Psoas muscle (tissue), 7 donors: ENCODE measurements at regions not wholly inside any gene's neighbourhood (a gene's known extent, or its start where the extent isn't known, plus 50 kb on each side); places are given as distances from the start of the nearest gene placed in this dataset.

Experiments
- ATAC-seq, 4 donors: fragments of 200-7000 bp; cut with Tn5 transposase; one replicate each; pipeline ENCODE4 v1.9.1; 2020; ENCODE audit warnings: moderate library complexity in 3 of 4, mild to moderate bottlenecking in 2 of 4
- DNase-seq, 2 donors: peaks; one replicate each; pipeline ENCODE4 v3.0.0-alpha.2; 2020
- H3K27ac ChIP-seq: fragments of 200-600 bp; one replicate; pipeline ENCODE4 v1.8.0; 2022
- H3K27me3 ChIP-seq, 3 donors: fragments of 200-600 bp in 1 of 3; one replicate each; pipeline versions ENCODE4 v1.6.1 to v1.8.0; 2013 to 2022; ENCODE audit warnings: low read length in 2 of 3, mild to moderate bottlenecking in 2 of 3, moderate library complexity in 1 of 3; ENCODE audit not compliant: insufficient read depth in 3 of 3
- H3K36me3 ChIP-seq, 2 donors: fragments of 200-600 bp in 1 of 2; one replicate each; pipeline versions ENCODE4 v1.6.1 to v1.8.0; 2013 to 2022; ENCODE audit warnings: low read depth in 1 of 2, mild to moderate bottlenecking in 1 of 2, moderate library complexity in 1 of 2; ENCODE audit not compliant: insufficient read depth in 1 of 2
- H3K4me1 ChIP-seq: fragments of 200-600 bp; one replicate; pipeline ENCODE4 v1.8.0; 2022
- H3K4me3 ChIP-seq: fragments of 200-600 bp; one replicate; pipeline ENCODE4 v1.8.0; 2022; ENCODE audit warnings: mild to moderate bottlenecking
- H3K9me3 ChIP-seq: fragments of 200-600 bp; one replicate; pipeline ENCODE4 v1.8.0; 2022
- WGBS, 3 donors: extraction: QIAGEN DNeasy Blood & Tissue Kit; methylation state at CpG; one replicate each; pipeline versions ENCODE4 v1.1.6 to v1.1.7; 2013; 5-methylcytosine and 5-hydroxymethylcytosine counted together
- intact Hi-C, 2 donors: fragments of 100-400 bp; cut with DNase I; formaldehyde crosslinking; loops; one replicate each; pipeline versions ENCODE4 v1.11.0 to v1.14.2; 2022
- TF ChIP-seq, protein P1 (sequence below): fragments of 200-600 bp; IDR thresholded peaks from one replicate; pipeline ENCODE4 v1.8.0; 2022; ENCODE audit warnings: antibody characterized with exemption
- donor health status: healthy with polysubstance abuse.
- donor health status: DM: no; HTN: no; CAD: no; lungs with moderate emphysema.
- donor health status: Bipolar disorder and iron deficiency.
- donor health status: healthy.
- donor health status: DM: yes; HTN: yes; CAD: no.
- donor health status: DM: no; HTN: no; CAD: no.
- donor health status: DM: yes; HTN: yes; CAD: no.

DNA sequence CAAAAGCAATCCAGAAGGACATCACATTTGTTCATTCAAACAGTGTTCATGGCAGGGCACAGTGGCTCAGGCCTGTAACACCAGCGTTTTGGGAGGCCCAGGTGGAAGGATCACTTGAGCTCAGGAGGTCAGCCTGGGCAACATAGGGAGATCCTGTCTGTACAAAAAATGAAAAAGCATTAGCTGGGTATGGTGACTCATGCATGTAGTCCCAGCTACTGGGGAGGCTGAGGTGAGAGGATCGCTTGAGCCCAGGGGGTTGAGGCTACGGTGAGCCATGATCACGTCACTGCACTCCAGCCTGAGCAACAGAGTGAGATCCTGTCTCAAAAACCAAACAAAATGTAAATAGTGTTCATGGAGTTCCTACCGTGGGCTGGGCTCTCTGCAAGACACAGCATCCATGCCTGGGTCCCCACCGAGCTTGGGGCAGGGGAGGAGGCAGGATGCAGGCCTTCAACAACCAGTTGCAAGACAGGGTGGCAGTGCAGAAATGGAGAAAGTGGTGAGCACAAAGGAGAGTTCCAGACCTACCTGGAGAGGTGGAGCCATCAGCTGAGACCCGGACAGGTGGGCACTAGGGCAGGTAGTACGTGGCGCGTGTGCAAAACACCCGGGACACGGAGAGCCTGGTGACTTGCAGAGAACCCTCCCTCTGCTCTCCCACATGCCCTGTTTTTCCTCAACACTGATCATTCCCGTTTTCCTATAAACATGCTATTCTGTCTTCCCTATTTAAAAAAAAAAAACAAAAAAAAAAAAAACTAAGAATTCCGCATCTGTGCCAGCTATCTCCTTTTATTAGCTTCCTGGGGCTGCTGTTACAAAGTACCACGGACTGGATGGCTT, 138.9 kb downstream of the TOMM20 start:
- DNase-seq (no peak), ATAC-seq (no peak)
- 93 to 95% (median 93%) methylated on average over 15 of the region's 15 CpGs for WGBS, 3 donors
- no peaks in the 10 kb centered on the region for H3K27me3 ChIP-seq
- intact Hi-C loops: loop anchor here (10.0 kb wide), 2 partner anchors 265 to 495 kb away; no protein-coding TSS in a partner anchor
- H3K4me3 ChIP-seq: no peak overlapping the region
- no peaks in the 10 kb centered on the region for H3K9me3 ChIP-seq
- TF ChIP-seq, protein P1, sequence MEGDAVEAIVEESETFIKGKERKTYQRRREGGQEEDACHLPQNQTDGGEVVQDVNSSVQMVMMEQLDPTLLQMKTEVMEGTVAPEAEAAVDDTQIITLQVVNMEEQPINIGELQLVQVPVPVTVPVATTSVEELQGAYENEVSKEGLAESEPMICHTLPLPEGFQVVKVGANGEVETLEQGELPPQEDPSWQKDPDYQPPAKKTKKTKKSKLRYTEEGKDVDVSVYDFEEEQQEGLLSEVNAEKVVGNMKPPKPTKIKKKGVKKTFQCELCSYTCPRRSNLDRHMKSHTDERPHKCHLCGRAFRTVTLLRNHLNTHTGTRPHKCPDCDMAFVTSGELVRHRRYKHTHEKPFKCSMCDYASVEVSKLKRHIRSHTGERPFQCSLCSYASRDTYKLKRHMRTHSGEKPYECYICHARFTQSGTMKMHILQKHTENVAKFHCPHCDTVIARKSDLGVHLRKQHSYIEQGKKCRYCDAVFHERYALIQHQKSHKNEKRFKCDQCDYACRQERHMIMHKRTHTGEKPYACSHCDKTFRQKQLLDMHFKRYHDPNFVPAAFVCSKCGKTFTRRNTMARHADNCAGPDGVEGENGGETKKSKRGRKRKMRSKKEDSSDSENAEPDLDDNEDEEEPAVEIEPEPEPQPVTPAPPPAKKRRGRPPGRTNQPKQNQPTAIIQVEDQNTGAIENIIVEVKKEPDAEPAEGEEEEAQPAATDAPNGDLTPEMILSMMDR: no peak
- H3K4me1 ChIP-seq: peaks cover 16% of the 10 kb centered on the region
- no peak overlapping the region for H3K27ac ChIP-seq
- no peaks in the 10 kb centered on the region for H3K36me3 ChIP-seq

DNA sequence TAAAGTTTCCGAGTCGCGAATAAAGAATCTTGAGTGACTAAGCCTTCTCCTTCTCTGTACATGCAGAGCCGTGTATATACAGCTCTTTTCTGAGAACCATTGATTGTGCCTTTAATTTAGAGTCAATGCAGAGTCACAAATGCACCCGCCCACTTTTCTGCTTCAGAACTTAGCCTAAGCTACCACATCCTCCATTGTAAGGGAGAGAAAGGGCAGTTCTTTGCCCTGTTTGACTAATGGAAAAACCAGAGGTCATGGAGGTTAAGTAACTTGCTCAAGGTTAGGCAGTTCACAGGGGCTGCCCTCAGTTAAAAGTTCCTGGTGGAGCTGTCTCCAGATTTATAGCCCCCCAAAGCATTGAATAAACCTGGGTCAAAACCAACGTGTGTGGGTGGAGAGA, 139.6 kb downstream of the TOMM20 start:
- 91 to 95% (median 94%) methylated on average over 6 of the region's 6 CpGs for WGBS, 3 donors
- intact Hi-C loops: loop anchor here in 1 of 2 donors (10.0 kb wide), 1 partner anchor 264 kb away; no protein-coding TSS in a partner anchor
- DNase-seq (no peak), ATAC-seq (no peak)
- no peaks in the 10 kb centered on the region for H3K36me3 ChIP-seq
- H3K27me3 ChIP-seq: no peaks in the 10 kb centered on the region
- TF ChIP-seq, protein P1: no peak
- peaks cover 16% of the 10 kb centered on the region for H3K4me1 ChIP-seq
- no peaks in the 10 kb centered on the region for H3K9me3 ChIP-seq
- H3K27ac ChIP-seq: no peak overlapping the region
- no peak overlapping the region for H3K4me3 ChIP-seq

DNA sequence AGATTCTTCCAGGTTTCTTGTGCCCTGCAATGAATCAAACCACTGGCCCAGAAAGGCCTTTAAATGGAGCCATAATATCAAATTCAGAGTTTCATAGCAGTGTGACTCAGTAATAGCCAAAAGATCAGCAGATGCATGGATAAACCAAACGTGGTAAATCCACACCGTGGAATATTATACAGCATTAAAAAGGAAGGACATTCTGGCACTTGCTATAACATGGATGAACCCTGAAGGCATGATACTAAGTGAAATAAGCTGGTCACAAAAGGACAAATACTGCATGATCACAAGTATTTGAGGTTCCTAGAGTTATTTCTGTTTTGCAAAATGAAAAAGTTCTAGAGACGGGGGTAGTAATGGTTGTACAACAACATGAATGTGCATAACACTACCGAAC, 140.1 kb downstream of the TOMM20 start:
- Histone ChIP-seq H3K27ac (peak overlapping the region; percentile 76), H3K9me3 (no peaks in the 10 kb centered on the region), H3K27me3 (no peaks in the 10 kb centered on the region), H3K36me3 (no peaks in the 10 kb centered on the region), H3K4me3 (no peak overlapping the region), H3K4me1 (peaks cover 16% of the 10 kb centered on the region)
- TF ChIP-seq, protein P1: no peak
- intact Hi-C loops: loop anchor here in 1 of 2 donors (10.0 kb wide), 1 partner anchor 264 kb away; no protein-coding TSS in a partner anchor
- 82 to 93% (median 85%) methylated on average over 4 of the region's 4 CpGs for WGBS, 3 donors
- DNase-seq: no peak
- no peak for ATAC-seq

DNA sequence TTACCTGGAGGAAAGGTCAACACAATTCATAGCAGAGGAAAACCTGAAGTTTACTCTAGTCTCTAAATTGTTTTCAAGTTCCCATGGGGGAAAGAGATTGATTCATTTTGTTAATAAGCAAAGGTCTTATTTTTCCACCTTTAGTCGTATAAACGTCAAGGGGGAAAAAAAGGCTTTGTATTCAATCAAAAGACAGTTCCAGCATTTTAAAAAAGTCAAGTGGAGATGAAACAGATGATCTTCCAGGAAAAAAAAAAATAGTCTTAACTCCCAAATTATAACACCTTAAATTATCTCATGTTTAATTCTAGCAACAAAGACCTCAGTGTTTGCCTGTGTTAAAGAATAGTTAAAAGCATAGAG, 140.5 kb downstream of the TOMM20 start:
- H3K36me3 ChIP-seq: no peaks in the 10 kb centered on the region
- TF ChIP-seq, protein P1: no peak
- no peaks in the 10 kb centered on the region for H3K27me3 ChIP-seq
- DNase-seq: no peak
- 50 to 77% (median 69%) methylated on average over 2 of the region's 2 CpGs for WGBS, 3 donors
- no peak overlapping the region for H3K4me3 ChIP-seq
- intact Hi-C loops: loop anchor here in 1 of 2 donors (10.0 kb wide), 1 partner anchor 263 kb away; no protein-coding TSS in a partner anchor
- H3K27ac ChIP-seq: peak overlapping the region; percentile 76
- peaks cover 16% of the 10 kb centered on the region for H3K4me1 ChIP-seq
- H3K9me3 ChIP-seq: no peaks in the 10 kb centered on the region
- no peak for ATAC-seq
